ENCODE measurements at regions not wholly inside any gene's neighbourhood (a gene's known extent, or its start where the extent isn't known, plus 50 kb on each side); places are given as distances from the start of the nearest gene placed in this dataset.
"Not testable (repeated sequence)": the region's sequence is repeated elsewhere in the genome, so short reads cannot be mapped to it uniquely, and the experiment has no call there.

GRCh38 chrX:106284431-106285025 lies 116.4 kb downstream of the PWWP3B start:
- no peaks in the 10 kb centered on the region for H3K4me1 ChIP-seq
- ATAC-seq, result no peak
- TF ChIP-seq CTCF (IDR thresholded peaks at IDR 0.05) (no peak), POLR2A (IDR thresholded peaks at IDR 0.05) (no peak)
- intact Hi-C loops (cut with DNase I), result no loop called here
- no peaks in the 10 kb centered on the region for H3K9me3 ChIP-seq
- no peaks in the 10 kb centered on the region for H3K36me3 ChIP-seq
- H3K4me3 ChIP-seq, result no peak overlapping the region
- H3K27ac ChIP-seq, result no peak overlapping the region
- 37% methylated on average over 2 of the region's 2 CpGs for WGBS (ENCODE audit: insufficient coverage, low coverage, low lambda C conversion rate, missing lambda C conversion rate)
- no peak for DNase-seq
- no peaks in the 10 kb centered on the region for H3K27me3 ChIP-seq

- 15% methylated on average over 1 of the region's 1 CpG for WGBS (ENCODE audit: insufficient coverage, low coverage, low lambda C conversion rate, missing lambda C conversion rate)
- DNase-seq (no peak), ATAC-seq (no peak)
- TF ChIP-seq POLR2A (IDR thresholded peaks at IDR 0.05), result no peak
- no peak for TF ChIP-seq CTCF (IDR thresholded peaks at IDR 0.05)
- Histone ChIP-seq H3K27ac (no peak overlapping the region), H3K36me3 (no peaks in the 10 kb centered on the region), H3K4me3 (no peak overlapping the region), H3K4me1 (no peaks in the 10 kb centered on the region), H3K9me3 (no peaks in the 10 kb centered on the region), H3K27me3 (no peaks in the 10 kb centered on the region)
- intact Hi-C loops (cut with DNase I), result no loop called here
Observed at GRCh38 chrX:106286053-106286650, 118.0 kb downstream of the PWWP3B start.

GRCh38 chrX:106290778-106291177 lies 122.7 kb downstream of the PWWP3B start:
- H3K36me3 ChIP-seq; H3K27ac ChIP-seq; H3K4me1 ChIP-seq; H3K9me3 ChIP-seq; ATAC-seq; intact Hi-C loops (cut with DNase I); H3K27me3 ChIP-seq; DNase-seq; H3K4me3 ChIP-seq: not testable (repeated sequence)
- WGBS (ENCODE audit: insufficient coverage, low coverage, low lambda C conversion rate, missing lambda C conversion rate), result no CpG with 5 or more reads among the region's 5 CpGs

GRCh38 chrX:106291779-106292390 lies 123.8 kb downstream of the PWWP3B start:
- no CpG with 5 or more reads among the region's 9 CpGs for WGBS (ENCODE audit: insufficient coverage, low coverage, low lambda C conversion rate, missing lambda C conversion rate)
- ATAC-seq; intact Hi-C loops (cut with DNase I); H3K36me3 ChIP-seq; DNase-seq; H3K4me3 ChIP-seq; H3K9me3 ChIP-seq; H3K4me1 ChIP-seq; H3K27ac ChIP-seq; H3K27me3 ChIP-seq: not testable (repeated sequence)

- no peaks in the 10 kb centered on the region for H3K9me3 ChIP-seq
- no peak for DNase-seq
- no peaks in the 10 kb centered on the region for H3K4me1 ChIP-seq
- no peak overlapping the region for H3K4me3 ChIP-seq
- 47% methylated on average over 2 of the region's 2 CpGs for WGBS (ENCODE audit: insufficient coverage, low coverage, low lambda C conversion rate, missing lambda C conversion rate)
- intact Hi-C loops (cut with DNase I), result no loop called here
- H3K27me3 ChIP-seq, result peaks cover 0 to 8% of the 10 kb centered on the region in 2 donors
- no peak for ATAC-seq
- TF ChIP-seq POLR2A (IDR thresholded peaks at IDR 0.05) (no peak), CTCF (IDR thresholded peaks at IDR 0.05) (no peak)
- no peaks in the 10 kb centered on the region for H3K36me3 ChIP-seq
- no peak overlapping the region for H3K27ac ChIP-seq
Observed at GRCh38 chrX:106300239-106300638, 132.1 kb downstream of the PWWP3B start.
